WERI-Rb-1 (cell line): ENCODE measurements at regions not wholly inside any gene's neighbourhood (a gene's known extent, or its start where the extent isn't known, plus 50 kb on each side); places are given as distances from the start of the nearest gene placed in this dataset.

Experiments
- DNase-seq: peaks from one replicate; pipeline ENCODE4 v3.0.0-alpha.2; 2020
- H3K27ac ChIP-seq: fragments of 250-450 bp; sonication (Bioruptor Pico); 2 replicates; pipeline ENCODE4 v1.5.1; 2020; ENCODE audit warnings: mild to moderate bottlenecking, moderate library complexity
- H3K27me3 ChIP-seq: fragments of 250-450 bp; sonication (Bioruptor Pico); 2 replicates; pipeline ENCODE4 v1.5.1; 2021; ENCODE audit warnings: mild to moderate bottlenecking, low read depth, moderate library complexity; ENCODE audit not compliant: insufficient read depth, severe bottlenecking
- H3K36me3 ChIP-seq: fragments of 250-450 bp; sonication (Bioruptor Pico); 2 replicates; pipeline ENCODE4 v1.5.1; 2020; ENCODE audit warnings: mild to moderate bottlenecking, moderate library complexity
- H3K4me3 ChIP-seq: 2 replicates; pipeline ENCODE4 v1.5.1; 2011; ENCODE audit warnings: low read depth, mild to moderate bottlenecking, control low read depth, low read length
- H3K9me3 ChIP-seq: fragments of 250-450 bp; sonication (Bioruptor Pico); 2 replicates; pipeline ENCODE4 v1.5.1; 2021; ENCODE audit warnings: mild to moderate bottlenecking, moderate library complexity; ENCODE audit not compliant: severe bottlenecking
- TF ChIP-seq, protein P1 (sequence below): IDR thresholded peaks from 2 replicates; pipeline ENCODE4 v1.5.1; 2011; ENCODE audit warnings: low read depth, mild to moderate bottlenecking, control low read depth, inconsistent platforms, low read length

DNA sequence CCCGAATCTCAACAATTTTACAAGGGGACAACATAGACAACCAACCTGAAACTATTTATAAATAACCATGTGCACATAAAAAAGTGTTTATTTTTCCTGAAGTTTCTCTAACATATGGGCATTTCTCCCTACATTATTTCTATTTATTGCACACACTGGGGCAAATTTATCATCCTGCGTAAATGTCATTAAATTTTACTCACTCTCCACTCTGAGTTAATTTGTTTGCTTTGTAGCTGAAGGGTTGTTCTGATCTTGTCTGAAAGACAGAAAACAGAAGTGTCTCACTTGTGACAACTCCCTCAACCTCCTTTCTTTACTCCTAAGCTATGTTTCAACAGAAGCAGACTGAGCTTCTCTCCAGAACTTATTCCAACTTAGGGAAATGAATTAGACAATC lies 194.2 kb downstream of the HIPK3 start:
- H3K27ac ChIP-seq = no peak overlapping the region
- DNase-seq = no peak
- no peaks in the 10 kb centered on the region for H3K36me3 ChIP-seq
- H3K27me3 ChIP-seq = no peaks in the 10 kb centered on the region
- no peaks in the 10 kb centered on the region for H3K9me3 ChIP-seq
- no peak overlapping the region for H3K4me3 ChIP-seq
- TF ChIP-seq, protein P1, sequence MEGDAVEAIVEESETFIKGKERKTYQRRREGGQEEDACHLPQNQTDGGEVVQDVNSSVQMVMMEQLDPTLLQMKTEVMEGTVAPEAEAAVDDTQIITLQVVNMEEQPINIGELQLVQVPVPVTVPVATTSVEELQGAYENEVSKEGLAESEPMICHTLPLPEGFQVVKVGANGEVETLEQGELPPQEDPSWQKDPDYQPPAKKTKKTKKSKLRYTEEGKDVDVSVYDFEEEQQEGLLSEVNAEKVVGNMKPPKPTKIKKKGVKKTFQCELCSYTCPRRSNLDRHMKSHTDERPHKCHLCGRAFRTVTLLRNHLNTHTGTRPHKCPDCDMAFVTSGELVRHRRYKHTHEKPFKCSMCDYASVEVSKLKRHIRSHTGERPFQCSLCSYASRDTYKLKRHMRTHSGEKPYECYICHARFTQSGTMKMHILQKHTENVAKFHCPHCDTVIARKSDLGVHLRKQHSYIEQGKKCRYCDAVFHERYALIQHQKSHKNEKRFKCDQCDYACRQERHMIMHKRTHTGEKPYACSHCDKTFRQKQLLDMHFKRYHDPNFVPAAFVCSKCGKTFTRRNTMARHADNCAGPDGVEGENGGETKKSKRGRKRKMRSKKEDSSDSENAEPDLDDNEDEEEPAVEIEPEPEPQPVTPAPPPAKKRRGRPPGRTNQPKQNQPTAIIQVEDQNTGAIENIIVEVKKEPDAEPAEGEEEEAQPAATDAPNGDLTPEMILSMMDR = no peak

GRCh38 chr11:33449798-33450197 lies 192.6 kb downstream of the HIPK3 start:
- no peak for DNase-seq
- H3K36me3 ChIP-seq = no peaks in the 10 kb centered on the region
- no peak overlapping the region for H3K4me3 ChIP-seq
- TF ChIP-seq, protein P1 = no peak
- no peaks in the 10 kb centered on the region for H3K9me3 ChIP-seq
- no peaks in the 10 kb centered on the region for H3K27me3 ChIP-seq
- no peak overlapping the region for H3K27ac ChIP-seq

- TF ChIP-seq, protein P1 = no peak
- Histone ChIP-seq H3K27me3 (no peaks in the 10 kb centered on the region), H3K36me3 (no peaks in the 10 kb centered on the region), H3K9me3 (no peaks in the 10 kb centered on the region), H3K4me3 (no peak overlapping the region), H3K27ac (no peak overlapping the region)
- no peak for DNase-seq
Observed at GRCh38 chr11:33448461-33449130, 191.4 kb downstream of the HIPK3 start.

GRCh38 chr11:33445761-33446161 lies 188.6 kb downstream of the HIPK3 start:
- no peaks in the 10 kb centered on the region for H3K27me3 ChIP-seq
- no peaks in the 10 kb centered on the region for H3K9me3 ChIP-seq
- TF ChIP-seq, protein P1 = no peak
- no peak for DNase-seq
- H3K4me3 ChIP-seq = no peak overlapping the region
- no peak overlapping the region for H3K27ac ChIP-seq
- no peaks in the 10 kb centered on the region for H3K36me3 ChIP-seq

- Histone ChIP-seq H3K36me3 (no peaks in the 10 kb centered on the region), H3K9me3 (no peaks in the 10 kb centered on the region), H3K27me3 (no peaks in the 10 kb centered on the region), H3K27ac (no peak overlapping the region), H3K4me3 (no peak overlapping the region)
- TF ChIP-seq, protein P1 = no peak
- no peak for DNase-seq
Observed at GRCh38 chr11:33444835-33445594, 187.8 kb downstream of the HIPK3 start.

- H3K9me3 ChIP-seq = no peaks in the 10 kb centered on the region
- no peaks in the 10 kb centered on the region for H3K36me3 ChIP-seq
- TF ChIP-seq, protein P1 = no peak
- no peak overlapping the region for H3K4me3 ChIP-seq
- no peak for DNase-seq
- H3K27ac ChIP-seq = no peak overlapping the region
- no peaks in the 10 kb centered on the region for H3K27me3 ChIP-seq
Observed at GRCh38 chr11:33443684-33444083, 186.5 kb downstream of the HIPK3 start.
